ENCODE measurements at regions not wholly inside any gene's neighbourhood (a gene's known extent, or its start where the extent isn't known, plus 50 kb on each side); places are given as distances from the start of the nearest gene placed in this dataset.

DNA sequence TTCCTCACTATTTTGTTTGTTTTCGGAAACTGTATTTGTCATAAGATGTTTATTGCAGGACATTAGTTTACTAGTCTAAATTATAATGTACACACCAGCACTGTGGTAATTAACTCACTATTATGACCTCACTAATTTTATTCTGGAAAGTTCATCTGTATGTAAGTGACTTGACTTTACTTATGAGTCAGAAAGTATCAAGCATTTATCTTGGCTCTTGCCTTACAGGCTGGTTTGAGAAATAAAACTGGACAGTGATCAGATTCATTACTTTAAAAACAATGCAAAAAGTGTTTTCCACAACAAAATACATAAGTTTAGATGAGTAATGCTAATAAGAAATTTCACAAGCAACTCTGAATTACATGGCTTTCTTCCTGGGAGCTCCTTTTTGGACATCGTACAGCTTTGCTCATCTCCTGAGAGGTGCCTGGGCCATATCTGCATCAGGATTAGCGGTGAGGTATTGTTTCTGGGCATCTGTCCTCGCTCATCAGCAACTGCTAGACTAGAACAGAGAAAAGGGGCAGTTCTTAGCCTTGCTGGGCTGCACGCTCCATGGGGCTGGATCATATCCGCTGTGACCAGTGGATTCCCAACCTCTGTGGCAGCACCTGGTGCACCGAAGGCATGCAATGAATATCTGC lies 179.8 kb downstream of the SOD2 start (continued):
- TF ChIP-seq, protein P1, sequence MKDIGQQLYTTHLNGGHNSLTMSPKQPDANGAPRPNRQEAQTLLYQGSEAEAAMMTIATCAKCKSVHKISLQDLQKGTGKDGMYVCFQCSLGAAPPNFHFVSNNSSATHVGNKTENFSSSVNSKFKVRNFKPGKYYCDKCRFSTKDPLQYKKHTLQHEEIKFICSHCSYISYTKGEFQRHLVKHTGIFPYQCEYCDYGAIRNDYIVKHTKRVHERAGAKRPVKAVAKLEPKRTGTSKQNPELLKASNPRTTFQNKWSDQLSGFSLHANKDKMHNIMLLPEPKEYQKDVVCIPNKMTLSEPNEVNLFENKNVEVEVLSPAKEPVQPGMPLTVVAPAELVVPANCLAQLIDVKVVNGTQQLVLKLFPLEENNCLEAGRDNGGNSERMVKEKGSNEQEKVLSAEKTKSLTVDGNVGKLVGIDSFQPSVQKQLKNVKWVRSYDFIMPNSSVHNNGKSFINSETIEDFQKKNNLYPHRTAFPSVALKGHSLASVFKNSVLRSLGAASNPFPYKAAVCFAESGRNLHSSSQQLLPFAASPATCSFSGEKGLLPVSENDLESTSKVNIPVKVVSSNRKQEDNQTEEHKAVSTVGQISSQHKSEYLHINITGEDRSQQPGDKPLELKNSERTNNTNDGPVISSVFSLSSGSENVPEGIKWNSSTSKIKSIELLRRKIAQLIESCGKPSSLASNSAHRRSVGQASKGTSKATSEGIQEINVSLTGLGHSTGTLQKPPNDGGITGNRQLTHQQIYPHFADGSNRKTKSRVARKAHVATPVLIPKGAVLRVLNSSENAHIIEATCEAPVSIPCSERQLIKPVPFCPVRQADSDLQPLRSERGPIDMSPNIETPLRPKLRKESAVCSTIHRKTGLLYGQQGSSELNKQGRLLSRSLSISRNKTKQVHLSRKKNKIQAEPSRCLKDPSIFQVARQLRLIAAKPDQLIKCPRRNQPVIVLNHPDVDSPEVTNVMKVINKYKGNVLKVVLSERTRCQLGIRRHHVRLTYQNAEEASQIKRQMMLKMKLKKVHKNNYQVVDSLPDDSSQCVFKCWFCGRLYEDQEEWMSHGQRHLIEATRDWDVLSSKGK (CRISPR knock-in tag; IDR thresholded peaks at IDR 0.05), result no peak

DNA sequence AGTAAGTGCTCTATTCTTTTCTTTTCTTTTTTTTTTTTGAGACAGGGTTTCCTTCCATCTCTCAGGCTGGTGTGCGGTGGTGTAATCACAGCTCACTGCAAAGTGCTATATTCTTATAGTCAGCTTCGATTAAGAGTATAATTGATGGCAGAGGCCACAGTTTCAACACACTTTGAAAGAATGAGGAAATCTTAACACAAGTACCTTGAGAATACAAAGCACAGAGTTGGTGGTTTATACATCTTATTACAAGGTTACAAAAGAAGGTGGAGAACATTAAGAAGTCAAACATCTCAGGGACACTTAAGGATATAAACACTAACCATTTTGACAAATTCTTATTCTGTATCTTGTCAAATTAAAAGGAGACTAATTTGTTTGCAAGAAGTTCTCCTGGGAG lies 180.5 kb downstream of the SOD2 start:
- no peaks in the 10 kb centered on the region for H3K4me1 ChIP-seq (replicated peaks in 1 of 2; ENCODE audit: control insufficient read depth in 2 of 2, insufficient read depth in 2 of 2, low read length in 2 of 2)
- 0% methylated on average over 2 of the region's 2 CpGs for WGBS (ENCODE audit: insufficient coverage, low coverage, missing lambda C conversion rate)
- DNase-seq (ENCODE audit: extremely low read depth in 1 of 4, low spot score in 3 of 4) (no peak), ATAC-seq (no peak), FAIRE-seq (no peak)
- no peak overlapping the region for H2AFZ ChIP-seq (ENCODE audit: low read depth, low read length)
- TF ChIP-seq ZNF77 (CRISPR knock-in tag; IDR thresholded peaks at IDR 0.05), result no peak
- no peak for TF ChIP-seq ZNF23 (CRISPR knock-in tag; IDR thresholded peaks at IDR 0.05)
- ChIA-PET POLR2A (no interaction called here), CTCF (ENCODE audit: low intra/inter-chr PET ratio) (no interaction called here)
- intact Hi-C loops (cut with micrococcal nuclease) (no loop called here), in situ Hi-C loops (cut with MboI) (no loop called here)
- no peak overlapping the region for H3K27ac ChIP-seq (ENCODE audit: extremely low read depth, low read depth, low read length)
- H3K36me3 ChIP-seq (ENCODE audit: control insufficient read depth, insufficient read depth, low read length), result no peaks in the 10 kb centered on the region
- H3K79me2 ChIP-seq (ENCODE audit: control insufficient read depth, insufficient read depth, low read length), result no peaks in the 10 kb centered on the region
- H3K9me1 ChIP-seq (ENCODE audit: control insufficient read depth, insufficient read depth, low read length), result no peaks in the 10 kb centered on the region
- H3K27me3 ChIP-seq (ENCODE audit: control insufficient read depth in 2 of 2, insufficient read depth in 2 of 2, low read length in 2 of 2), result peaks cover 7 to 22% of the 10 kb centered on the region in 2 experiments
- H3K9ac ChIP-seq (ENCODE audit: insufficient read depth in 1 of 2, low read depth in 2 of 2, low read length in 2 of 2), result no peak overlapping the region
- no peaks in the 10 kb centered on the region for H4K20me1 ChIP-seq (replicated peaks; ENCODE audit: control insufficient read depth, insufficient read depth, low read length)
- no peak overlapping the region for H3K4me3 ChIP-seq
- no TSS peak for BruUV-seq (replicated peaks)
- no peaks in the 10 kb centered on the region for H3K9me3 ChIP-seq (replicated peaks; ENCODE audit: control insufficient read depth, insufficient read depth, low read depth, low read length)
- H3K4me2 ChIP-seq (ENCODE audit: insufficient read depth, low read length), result no peak overlapping the region

Measured in K562 (cell line).